ENCODE measurements at regions not wholly inside any gene's neighbourhood (a gene's known extent, or its start where the extent isn't known, plus 50 kb on each side); places are given as distances from the start of the nearest gene placed in this dataset.

- TF ChIP-seq POLR2A (IDR thresholded peaks at IDR 0.05; ENCODE audit: low read length) (no peak), EP300 (IDR thresholded peaks at IDR 0.05) (no peak), MAX (IDR thresholded peaks at IDR 0.05) (no peak; the same call in 1 of the 2 replicates), JUNB (IDR thresholded peaks at IDR 0.05) (no peak), MYC (IDR thresholded peaks at IDR 0.05; ENCODE audit: borderline replicate concordance, low read length) (no peak), PBX3 (IDR thresholded peaks at IDR 0.05) (no peak), CHD2 (IDR thresholded peaks at IDR 0.05; ENCODE audit: low read length, partially characterized antibody) (no peak)
Observed at GRCh38 chrX:134172588-134173259, 64.3 kb upstream of the CCDC160 start.

Measured in A549 (cell line).